ENCODE measurements at regions not wholly inside any gene's neighbourhood (a gene's known extent, or its start where the extent isn't known, plus 50 kb on each side); places are given as distances from the start of the nearest gene placed in this dataset.

GRCh38 chr2:215770668-215771067 lies 242.7 kb downstream of the MREG start (continued):
- no peak for TF ChIP-seq ATF6 (CRISPR knock-in tag; conservative IDR thresholded peaks at IDR 0.05)
- TF ChIP-seq ZNF484 (CRISPR knock-in tag; IDR thresholded peaks at IDR 0.05; ENCODE audit: borderline replicate concordance, low read depth) = no peak
- TF ChIP-seq GFI1 (CRISPR knock-in tag; IDR thresholded peaks at IDR 0.05; ENCODE audit: borderline replicate concordance) = no peak
- TF ChIP-seq YEATS4 (CRISPR knock-in tag; IDR thresholded peaks at IDR 0.05; ENCODE audit: borderline replicate concordance) = no peak
- 0 out of 2 replicates have a peak, but pooled peaks have one; percentile 22 for TF ChIP-seq UBTF (CRISPR knock-in tag; IDR thresholded peaks at IDR 0.05)
- 0 out of 2 replicates have a peak, but pooled peaks have one; percentile 25 for TF ChIP-seq ZNF331 (CRISPR knock-in tag; IDR thresholded peaks at IDR 0.05)

GRCh38 chr2:215769246-215769645 lies 244.1 kb downstream of the MREG start:
- Histone ChIP-seq H3K4me3 (replicated peaks in 1 of 3; ENCODE audit: insufficient read depth in 1 of 3, low read depth in 2 of 3, low read length in 3 of 3) (no peak overlapping the region), H3K4me2 (ENCODE audit: low read depth, low read length) (no peak overlapping the region), H3K9ac (ENCODE audit: insufficient read depth, low read depth, low read length) (no peak overlapping the region), H3K36me3 (replicated peaks in 1 of 2; ENCODE audit: control insufficient read depth in 1 of 2, insufficient read depth in 2 of 2, low read length in 2 of 2) (no peaks in the 10 kb centered on the region), H3K4me1 (ENCODE audit: insufficient read depth, low read length) (peaks cover 45% of the 10 kb centered on the region), H2AFZ (ENCODE audit: low read length) (no peak overlapping the region), H3K27me3 (ENCODE audit: control insufficient read depth in 1 of 2, insufficient read depth in 2 of 2, low read length in 2 of 2) (no peaks in the 10 kb centered on the region), H4K20me1 (ENCODE audit: insufficient read depth, low read length) (no peaks in the 10 kb centered on the region), H3K79me2 (ENCODE audit: insufficient read depth, low read length) (no peaks in the 10 kb centered on the region), H3K27ac (ENCODE audit: extremely low read length, insufficient read depth, low read length) (no peak overlapping the region), H3K9me3 (ENCODE audit: low read length) (peaks cover 6% of the 10 kb centered on the region; the same call in 1 of the 2 replicates)
- no peak for FAIRE-seq
- no TSS peak for BruUV-seq (replicated peaks)
- intact Hi-C loops (cut with micrococcal nuclease; ENCODE audit: unreplicated experiment) = no loop called here
- no peak for TF ChIP-seq ZSCAN30 (CRISPR knock-in tag; IDR thresholded peaks at IDR 0.05)
- peak; percentile 91 for TF ChIP-seq HNRNPK (IDR thresholded peaks at IDR 0.05; ENCODE audit: low read depth, low read length, poor library complexity, severe bottlenecking)
- POLR2A ChIA-PET = no interaction called here
- 95% methylated on average over 2 of the region's 2 CpGs for WGBS (ENCODE audit: low lambda C conversion rate)
- in situ Hi-C loops (cut with HindIII; ENCODE audit: extremely low pct_ligation_motif_present, low pct_unique_long_range_greater_than_20kb) = no loop called here
- DNase-seq (ENCODE audit: low spot score) = no peak
- ATAC-seq = no peak
- CTCF ChIA-PET (ENCODE audit: low intra/inter-chr PET ratio, low total read pairs) = no interaction called here

All from HepG2 (cell line).